ENCODE measurements at regions not wholly inside any gene's neighbourhood (a gene's known extent, or its start where the extent isn't known, plus 50 kb on each side); places are given as distances from the start of the nearest gene placed in this dataset.

DNA sequence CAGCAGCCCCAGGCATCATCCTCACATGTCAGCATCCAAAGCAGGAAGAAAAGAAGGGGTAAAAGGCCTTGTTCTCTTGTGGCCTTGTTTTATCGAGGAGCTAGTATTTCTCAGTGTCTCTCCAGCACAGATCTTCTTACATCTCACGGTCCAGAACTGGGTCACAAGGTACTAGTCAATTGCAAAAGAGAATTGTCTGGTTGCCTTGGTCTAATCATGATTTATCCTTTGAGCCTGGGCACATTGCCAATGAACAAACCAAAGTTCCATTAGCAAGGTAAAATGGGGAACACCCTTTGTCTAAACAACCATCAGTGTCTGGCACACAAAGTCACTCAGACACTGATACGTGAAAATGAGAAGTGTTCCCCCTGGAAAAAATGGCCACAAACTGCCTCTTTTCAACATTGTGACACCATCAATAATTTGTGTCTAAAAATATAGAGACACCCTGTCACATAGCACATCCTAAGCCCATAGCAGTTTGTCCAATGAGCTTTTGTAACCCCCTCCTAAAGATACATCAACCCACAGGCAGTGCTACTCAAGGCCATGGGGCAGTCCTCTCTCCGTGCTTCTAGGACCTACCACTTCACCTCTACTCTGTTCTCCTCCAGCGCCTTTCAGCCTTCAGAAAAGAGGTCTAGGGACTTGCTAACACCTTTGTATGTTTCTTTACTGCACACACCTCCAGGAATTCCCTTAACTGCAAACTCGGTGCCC, 534.4 kb downstream of the MID1IP1 start:
- Mint-ChIP-seq H3K36me3 (ENCODE audit: insufficient read depth, unreplicated experiment) (no peaks in the 10 kb centered on the region), H3K4me1 (ENCODE audit: low read depth, unreplicated experiment) (peaks cover 9% of the 10 kb centered on the region), H3K27me3 (ENCODE audit: unreplicated experiment) (peaks cover 32% of the 10 kb centered on the region), H3K4me3 (ENCODE audit: low read depth, unreplicated experiment) (no peak overlapping the region), H3K27ac (ENCODE audit: unreplicated experiment) (no peak overlapping the region), H3K9me3 (ENCODE audit: low read depth, unreplicated experiment) (no peaks in the 10 kb centered on the region)
- no TSS peak for BruUV-seq (replicated peaks)
- CTCF ChIA-PET, result no interaction called here
- TF ChIP-seq, protein P1, sequence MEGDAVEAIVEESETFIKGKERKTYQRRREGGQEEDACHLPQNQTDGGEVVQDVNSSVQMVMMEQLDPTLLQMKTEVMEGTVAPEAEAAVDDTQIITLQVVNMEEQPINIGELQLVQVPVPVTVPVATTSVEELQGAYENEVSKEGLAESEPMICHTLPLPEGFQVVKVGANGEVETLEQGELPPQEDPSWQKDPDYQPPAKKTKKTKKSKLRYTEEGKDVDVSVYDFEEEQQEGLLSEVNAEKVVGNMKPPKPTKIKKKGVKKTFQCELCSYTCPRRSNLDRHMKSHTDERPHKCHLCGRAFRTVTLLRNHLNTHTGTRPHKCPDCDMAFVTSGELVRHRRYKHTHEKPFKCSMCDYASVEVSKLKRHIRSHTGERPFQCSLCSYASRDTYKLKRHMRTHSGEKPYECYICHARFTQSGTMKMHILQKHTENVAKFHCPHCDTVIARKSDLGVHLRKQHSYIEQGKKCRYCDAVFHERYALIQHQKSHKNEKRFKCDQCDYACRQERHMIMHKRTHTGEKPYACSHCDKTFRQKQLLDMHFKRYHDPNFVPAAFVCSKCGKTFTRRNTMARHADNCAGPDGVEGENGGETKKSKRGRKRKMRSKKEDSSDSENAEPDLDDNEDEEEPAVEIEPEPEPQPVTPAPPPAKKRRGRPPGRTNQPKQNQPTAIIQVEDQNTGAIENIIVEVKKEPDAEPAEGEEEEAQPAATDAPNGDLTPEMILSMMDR (IDR thresholded peaks at IDR 0.05; ENCODE audit: unreplicated experiment), result no peak
- intact Hi-C loops (cut with micrococcal nuclease; ENCODE audit: unreplicated experiment), result no loop called here
- no peak for DNase-seq

DNA sequence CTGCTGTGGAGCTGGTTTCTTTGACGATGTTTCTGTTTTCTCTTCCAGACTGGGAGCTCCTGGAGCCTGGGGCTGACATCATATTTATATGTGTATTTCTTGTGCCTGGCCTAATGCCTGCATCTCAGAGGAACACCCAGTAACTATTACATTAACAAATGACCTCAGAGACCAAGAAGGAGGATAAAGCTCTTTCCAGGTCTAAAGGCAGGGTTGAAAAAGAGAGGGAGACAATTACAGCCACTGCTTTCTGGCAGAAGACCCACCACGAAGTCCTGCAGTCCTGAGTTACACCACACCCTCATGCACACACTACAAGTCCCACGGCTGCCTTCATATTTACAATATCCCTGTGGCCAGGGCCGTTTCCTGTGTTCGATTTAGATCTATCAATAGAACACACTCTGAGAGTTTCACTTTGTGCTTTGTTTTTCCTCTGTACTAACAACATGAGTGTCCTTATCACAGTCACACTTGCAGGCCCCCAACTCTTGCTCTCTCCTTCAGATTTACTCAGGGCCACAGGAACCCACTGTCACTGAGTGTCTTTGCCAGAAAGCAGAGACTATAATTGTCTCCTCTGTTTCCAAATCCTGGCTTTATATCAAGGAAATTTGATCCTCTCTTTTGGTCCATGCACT, 535.5 kb downstream of the MID1IP1 start:
- BruUV-seq (replicated peaks), result no TSS peak
- no peaks in the 10 kb centered on the region for H3K9me3 Mint-ChIP-seq (ENCODE audit: low read depth, unreplicated experiment)
- no peak overlapping the region for H3K27ac Mint-ChIP-seq (ENCODE audit: unreplicated experiment)
- peaks cover 34% of the 10 kb centered on the region for H3K27me3 Mint-ChIP-seq (ENCODE audit: unreplicated experiment)
- DNase-seq, result no peak
- H3K36me3 Mint-ChIP-seq (ENCODE audit: insufficient read depth, unreplicated experiment), result no peaks in the 10 kb centered on the region
- peaks cover 9% of the 10 kb centered on the region for H3K4me1 Mint-ChIP-seq (ENCODE audit: low read depth, unreplicated experiment)
- TF ChIP-seq, protein P1 (IDR thresholded peaks at IDR 0.05; ENCODE audit: unreplicated experiment), result no peak
- intact Hi-C loops (cut with micrococcal nuclease; ENCODE audit: unreplicated experiment), result no loop called here
- H3K4me3 Mint-ChIP-seq (ENCODE audit: low read depth, unreplicated experiment), result no peak overlapping the region
- CTCF ChIA-PET, result no interaction called here

DNA sequence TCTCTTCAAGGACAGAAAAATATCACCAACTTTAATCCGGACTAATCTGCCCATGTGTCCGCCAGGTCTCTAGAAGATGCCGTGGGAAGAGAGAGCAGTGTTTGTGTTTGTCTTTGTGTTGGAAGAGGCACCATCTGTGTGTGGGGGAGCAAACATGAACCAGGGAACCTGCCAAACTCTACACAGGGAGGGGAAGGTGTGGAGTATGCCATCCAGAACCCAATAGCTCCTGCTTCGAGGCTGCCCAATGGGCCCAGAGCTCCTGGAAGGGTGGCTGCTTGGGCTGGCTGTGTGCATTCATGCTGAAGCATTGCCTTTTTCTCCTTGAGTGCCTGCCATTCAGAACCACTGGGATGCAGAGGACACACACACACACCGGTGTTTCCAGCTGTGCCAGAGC, 536.2 kb downstream of the MID1IP1 start:
- intact Hi-C loops (cut with micrococcal nuclease; ENCODE audit: unreplicated experiment), result no loop called here
- CTCF ChIA-PET, result no interaction called here
- Mint-ChIP-seq H3K36me3 (ENCODE audit: insufficient read depth, unreplicated experiment) (no peaks in the 10 kb centered on the region), H3K4me3 (ENCODE audit: low read depth, unreplicated experiment) (no peak overlapping the region), H3K27me3 (ENCODE audit: unreplicated experiment) (peaks cover 39% of the 10 kb centered on the region), H3K4me1 (ENCODE audit: low read depth, unreplicated experiment) (peaks cover 9% of the 10 kb centered on the region), H3K27ac (ENCODE audit: unreplicated experiment) (no peak overlapping the region), H3K9me3 (ENCODE audit: low read depth, unreplicated experiment) (no peaks in the 10 kb centered on the region)
- BruUV-seq (replicated peaks), result no TSS peak
- DNase-seq, result no peak
- TF ChIP-seq, protein P1 (IDR thresholded peaks at IDR 0.05; ENCODE audit: unreplicated experiment), result no peak

DNA sequence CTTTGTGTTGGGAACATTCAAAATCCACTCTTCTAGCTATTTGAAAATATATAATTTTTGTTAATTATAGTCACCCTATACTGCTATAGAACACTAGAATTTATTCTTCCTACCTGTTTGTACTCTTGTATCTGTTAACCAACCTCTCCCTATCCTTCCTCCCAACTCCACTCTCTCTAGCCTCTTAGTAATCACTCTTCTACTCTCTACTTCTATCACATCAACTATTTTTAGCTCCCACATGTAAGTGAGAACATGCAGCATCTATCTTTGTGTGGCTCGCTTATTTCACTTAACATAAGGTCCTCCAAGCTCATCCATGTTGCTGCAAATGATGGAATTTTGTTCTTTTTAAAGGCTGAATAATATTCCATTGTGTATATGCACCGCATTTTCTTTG, 537.3 kb downstream of the MID1IP1 start:
- H3K27me3 Mint-ChIP-seq (ENCODE audit: unreplicated experiment), result peaks cover 39% of the 10 kb centered on the region
- H3K4me1 Mint-ChIP-seq (ENCODE audit: low read depth, unreplicated experiment), result peaks cover 9% of the 10 kb centered on the region
- intact Hi-C loops (cut with micrococcal nuclease; ENCODE audit: unreplicated experiment), result no loop called here
- no peak overlapping the region for H3K4me3 Mint-ChIP-seq (ENCODE audit: low read depth, unreplicated experiment)
- H3K27ac Mint-ChIP-seq (ENCODE audit: unreplicated experiment), result no peak overlapping the region
- DNase-seq, result no peak
- H3K9me3 Mint-ChIP-seq (ENCODE audit: low read depth, unreplicated experiment), result no peaks in the 10 kb centered on the region
- BruUV-seq (replicated peaks), result no TSS peak
- TF ChIP-seq, protein P1 (IDR thresholded peaks at IDR 0.05; ENCODE audit: unreplicated experiment), result no peak
- CTCF ChIA-PET, result no interaction called here
- H3K36me3 Mint-ChIP-seq (ENCODE audit: insufficient read depth, unreplicated experiment), result no peaks in the 10 kb centered on the region

All from Calu3 (cell line).